Fibroblast of skin of abdomen (primary cell): ENCODE measurements at regions not wholly inside any gene's neighbourhood (a gene's known extent, or its start where the extent isn't known, plus 50 kb on each side); places are given as distances from the start of the nearest gene placed in this dataset.
"Not testable (repeated sequence)": the region's sequence is repeated elsewhere in the genome, so short reads cannot be mapped to it uniquely, and the experiment has no call there.

Experiments
- DNase-seq: peaks from one replicate; pipeline ENCODE4 v3.0.0-alpha.2; 2013

DNA sequence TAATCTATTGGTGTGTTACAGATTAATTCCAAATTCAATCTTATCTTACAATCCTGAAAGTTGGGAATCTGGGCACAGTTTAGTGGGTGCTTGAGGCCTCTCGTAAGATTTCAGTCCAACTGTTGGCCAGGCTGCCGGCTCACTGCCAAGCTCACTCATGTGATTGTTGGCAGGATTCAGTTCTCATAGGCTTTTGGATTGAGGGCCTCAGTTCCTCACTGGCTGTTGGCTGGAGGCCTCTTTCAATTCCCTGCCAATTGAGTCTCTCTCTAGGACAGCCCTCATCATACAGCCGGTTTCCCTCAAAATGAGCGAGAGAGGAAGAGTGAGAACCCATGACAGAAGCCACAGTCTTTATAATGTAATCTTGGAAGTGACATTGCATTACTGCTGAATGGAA lies 123.5 kb upstream of the FBXO33 start:
- no peak for DNase-seq

DNA sequence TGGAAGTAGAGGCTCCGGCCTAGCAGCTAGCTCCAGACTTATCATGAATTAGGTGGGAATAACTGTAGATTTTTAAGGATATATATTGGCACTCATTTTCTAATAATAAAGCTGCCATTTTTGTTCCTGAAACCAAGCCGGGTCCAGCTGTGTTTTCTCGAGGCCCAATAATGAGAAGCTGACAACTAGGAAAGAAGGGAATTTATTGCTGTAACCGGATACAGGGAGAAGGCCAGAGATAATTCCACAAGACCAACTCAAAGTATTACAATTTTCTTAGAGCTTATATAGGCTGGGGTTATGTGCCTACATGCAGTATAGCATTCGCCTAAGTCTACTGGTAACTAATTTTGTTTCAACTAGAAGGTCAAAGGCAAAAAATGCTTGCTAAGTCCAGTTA lies 122.3 kb upstream of the FBXO33 start:
- no peak for DNase-seq

DNA sequence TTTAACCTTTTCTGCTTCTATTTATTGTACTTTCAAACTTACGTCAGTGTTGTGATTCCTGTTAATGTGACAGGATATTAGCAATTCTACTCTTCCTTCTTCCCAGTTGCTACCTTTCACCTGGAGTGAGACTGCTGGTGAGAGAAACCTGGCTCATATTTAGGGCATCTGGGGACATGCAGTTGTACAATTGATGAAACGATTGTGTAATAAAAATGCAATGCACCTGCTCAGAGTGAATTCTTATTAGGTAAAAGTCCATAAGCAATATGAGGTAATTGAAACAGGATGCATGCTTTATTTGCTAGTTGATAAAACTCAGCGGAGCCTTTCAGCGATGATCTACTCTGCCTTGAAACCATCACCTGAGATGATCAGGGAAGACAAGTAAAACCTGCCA lies 116.1 kb upstream of the FBXO33 start:
- no peak for DNase-seq

DNA sequence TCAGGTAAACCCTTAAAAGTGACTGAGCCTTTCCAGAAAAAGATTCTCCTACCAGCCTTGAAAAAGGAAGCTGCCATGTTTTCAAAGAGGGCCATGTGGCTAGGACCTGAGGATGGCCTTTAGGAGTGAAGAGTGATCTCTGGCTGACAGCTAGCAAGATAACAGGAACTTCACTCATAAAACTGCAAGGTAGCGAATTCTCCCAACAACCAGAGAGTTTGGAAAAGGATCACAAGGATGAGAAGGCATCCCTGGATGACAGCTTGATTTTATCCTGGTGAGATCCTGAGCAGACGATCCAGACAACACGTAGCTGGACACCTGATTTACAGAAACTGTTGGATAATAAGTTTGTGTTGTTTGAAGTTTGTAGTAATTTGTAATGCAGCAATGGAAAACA lies 115.6 kb upstream of the FBXO33 start:
- no peak for DNase-seq

DNA sequence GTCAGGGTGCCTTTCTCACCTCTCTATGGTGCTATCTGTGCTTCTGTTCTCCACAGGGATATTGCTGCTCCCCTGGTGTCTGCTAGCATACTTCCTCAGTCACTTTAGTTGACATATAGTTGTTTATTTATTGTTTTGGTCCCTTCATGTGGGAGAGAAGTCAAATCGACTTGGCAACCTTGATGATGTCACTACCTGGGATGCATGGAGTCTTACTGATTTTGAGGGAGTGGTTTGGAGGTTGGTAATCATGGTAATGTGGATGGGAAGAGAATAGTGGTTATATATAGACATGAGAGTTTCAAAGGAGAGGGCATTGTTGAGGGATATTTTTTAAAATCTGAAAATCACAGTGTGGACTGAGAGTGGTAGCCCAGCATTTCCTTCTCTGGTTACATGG lies 73.6 kb upstream of the FBXO33 start:
- no peak for DNase-seq

DNA sequence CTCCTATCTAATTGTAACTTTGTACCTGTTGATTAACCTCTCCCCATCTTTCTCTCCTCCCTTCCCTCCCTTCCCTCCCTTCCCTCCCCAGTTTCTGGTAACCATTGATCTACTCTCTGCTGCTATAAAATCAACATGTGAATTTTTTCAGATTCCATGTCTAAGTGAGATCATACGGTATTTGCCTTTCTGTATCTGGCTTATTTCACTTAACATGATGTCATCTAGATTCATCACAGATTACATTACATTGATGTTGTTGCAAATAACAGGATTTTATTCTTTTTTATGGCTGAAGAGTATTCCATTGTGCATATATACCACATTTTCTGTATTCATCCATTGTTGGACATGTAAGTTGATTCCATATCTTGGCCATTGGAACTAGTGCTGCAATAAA lies 68.0 kb upstream of the FBXO33 start:
- no peak for DNase-seq

DNA sequence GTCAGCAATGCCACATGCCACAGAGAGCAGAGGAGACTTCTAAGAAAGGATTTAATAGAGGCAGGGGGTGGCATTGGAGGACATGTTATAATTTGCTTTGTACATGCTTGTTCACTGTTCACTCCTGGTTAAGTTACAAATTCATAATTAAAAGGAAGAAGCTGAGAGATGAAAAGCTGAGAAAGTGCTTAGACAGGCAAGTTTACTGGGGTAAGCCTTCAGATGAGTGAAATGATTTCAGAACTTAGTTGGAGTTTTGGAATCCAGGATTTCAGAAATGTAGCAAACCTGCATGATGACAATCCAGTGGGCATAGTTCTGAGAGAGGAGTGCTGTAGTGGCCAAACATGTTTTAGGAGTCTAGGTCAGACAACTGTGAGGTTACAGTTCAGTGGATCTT lies 67.3 kb upstream of the FBXO33 start:
- DNase-seq, result no peak

DNA sequence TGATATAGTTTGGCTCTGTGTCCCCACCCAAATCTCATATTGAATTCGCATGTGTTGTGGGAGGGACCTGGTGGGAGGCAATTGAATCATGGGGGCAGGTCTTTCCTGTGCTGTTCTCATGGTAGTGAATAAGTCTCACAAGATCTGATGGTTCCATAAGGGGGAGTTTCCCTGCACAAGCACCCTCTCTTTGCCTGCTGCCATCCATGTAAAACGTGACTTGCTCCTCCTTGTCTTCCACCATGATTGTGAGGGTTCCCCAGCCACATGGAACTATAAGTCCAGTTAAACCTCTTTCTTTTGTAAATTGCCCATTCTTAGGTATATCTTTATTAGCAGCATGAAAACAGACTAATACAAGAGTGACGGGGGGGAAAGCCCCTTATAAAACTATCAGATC lies 65.4 kb upstream of the FBXO33 start:
- DNase-seq, result not testable (repeated sequence)

DNA sequence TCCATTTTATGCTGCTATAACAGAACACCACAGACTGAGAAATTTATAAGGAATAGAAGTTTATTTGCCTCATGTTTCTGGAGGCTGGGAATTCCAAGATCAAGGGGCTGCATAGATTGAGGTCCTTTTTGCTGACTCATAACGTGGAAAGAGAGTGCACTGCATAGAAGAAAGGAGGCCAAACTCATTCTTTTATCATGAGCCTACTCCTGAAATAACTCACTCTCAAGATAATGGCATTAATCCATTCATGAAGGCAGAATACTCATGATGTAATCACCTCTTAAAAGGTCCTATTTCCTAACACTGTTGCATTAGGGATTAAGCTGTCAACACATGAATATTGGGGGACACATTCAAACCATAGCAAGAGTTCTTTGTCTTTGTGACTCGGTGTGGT lies 60.0 kb upstream of the FBXO33 start:
- peak; percentile 91 for DNase-seq

DNA sequence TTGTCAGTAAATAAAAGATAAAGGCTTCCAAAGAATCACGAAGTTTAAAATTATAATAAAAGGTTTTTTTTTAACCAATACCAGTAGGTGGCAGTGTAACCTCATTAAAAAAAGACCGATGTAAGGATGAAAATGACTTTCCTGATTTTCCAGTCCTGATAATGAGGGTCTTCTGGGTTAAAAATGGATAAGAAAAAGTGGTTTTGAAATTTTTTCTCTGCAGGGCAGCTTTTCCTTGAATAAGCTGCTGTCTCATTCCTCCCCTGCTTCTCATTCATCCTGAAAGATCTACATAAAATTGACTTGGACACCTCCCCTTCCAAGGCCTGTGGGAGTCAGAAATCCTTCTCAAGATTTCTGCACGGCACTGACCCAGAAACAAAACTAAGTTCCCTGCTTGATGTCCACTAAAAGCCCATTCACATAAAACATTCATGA lies 58.9 kb upstream of the FBXO33 start:
- DNase-seq, result peak; percentile 37

DNA sequence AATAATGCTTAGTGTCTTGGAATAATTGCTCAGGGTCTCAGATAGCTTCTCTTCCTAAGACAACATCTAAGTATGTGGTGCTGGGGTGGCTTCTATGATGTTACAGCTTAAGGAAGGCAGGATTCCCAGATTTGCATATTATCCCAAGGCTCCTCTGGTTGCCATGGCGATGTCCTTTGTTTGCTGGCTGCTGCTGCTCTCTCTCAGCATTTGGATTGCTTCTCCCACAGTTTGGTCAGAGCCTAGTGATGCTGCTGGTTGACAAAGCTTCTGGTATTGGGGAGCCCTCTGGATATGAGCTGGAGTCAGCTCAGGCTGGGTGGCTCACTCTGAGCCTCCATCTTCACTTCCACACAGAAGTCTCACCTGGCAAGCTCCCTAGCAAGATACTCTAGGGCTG lies 56.4 kb upstream of the FBXO33 start:
- no peak for DNase-seq

DNA sequence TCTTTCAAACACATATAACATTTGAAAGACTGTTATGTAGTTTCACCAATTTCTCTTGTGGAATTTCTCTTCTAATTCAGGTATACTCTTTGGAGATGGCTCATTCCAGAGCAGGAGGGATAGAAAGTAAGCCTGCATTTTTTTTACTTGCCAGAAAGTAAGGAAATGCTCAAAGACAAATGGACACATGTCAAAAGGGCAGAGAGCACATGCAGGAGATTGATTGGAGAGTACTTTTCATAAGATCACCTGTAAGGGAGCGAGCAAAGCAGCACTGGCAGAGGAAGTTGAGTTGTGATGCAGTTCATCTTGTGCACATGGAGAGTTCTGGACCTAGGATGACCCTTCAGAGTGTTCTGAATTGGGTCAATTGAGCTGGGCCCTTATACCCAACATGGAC lies 51.4 kb upstream of the FBXO33 start:
- no peak for DNase-seq
